IMR-90 (cell line): ENCODE measurements at regions not wholly inside any gene's neighbourhood (a gene's known extent, or its start where the extent isn't known, plus 50 kb on each side); places are given as distances from the start of the nearest gene placed in this dataset.

ENCODE experiments used
- ATAC-seq: fragments of 200-7000 bp; cut with Tn5 transposase; 2 replicates; pipeline ENCODE4 v1.9.1; 2020; ENCODE audit warnings: low read depth, mild to moderate bottlenecking, moderate library complexity
- BruUV-seq: library from RNA; stranded (reverse); fragments of 400-500 nt; replicated peaks from 2 replicates; lab custom pipeline; 2021; lab: Mats Ljungman, UMichigan
- CTCF ChIA-PET: fragments of 300-600 bp; formaldehyde crosslinking; extraction: SDS; loops from one replicate; lab custom pipeline; 2021; ENCODE audit warnings: antibody characterized with exemption; lab: Yijun Ruan, JAX
- POLR2A ChIA-PET: fragments of 300-600 bp; sonication (Branson Sonifier 250); formaldehyde crosslinking; loops from one replicate; lab custom pipeline; 2022; ENCODE audit warnings: antibody characterized with exemption; ENCODE audit not compliant: unreplicated experiment; lab: Charles Lee
- DNase-seq: peaks from one replicate; pipeline ENCODE4 v3.0.0; 2013
- H2AFZ ChIP-seq: replicated peaks from 2 replicates; pipeline ENCODE3; 2013; ENCODE audit warnings: low read length, mild to moderate bottlenecking; ENCODE audit not compliant: poor library complexity
- H2AK5ac ChIP-seq: 2 replicates; pipeline ENCODE4 v1.6.1; 2013; ENCODE audit warnings: low read depth, low read length, inconsistent platforms
- H2AK9ac ChIP-seq: replicated peaks from 2 replicates; pipeline ENCODE3; 2013; ENCODE audit warnings: mild to moderate bottlenecking, low read depth, low read length, moderate library complexity; ENCODE audit not compliant: poor library complexity
- H2BK120ac ChIP-seq: 2 replicates; pipeline ENCODE4 v1.6.1; 2013; ENCODE audit warnings: low read depth, low read length, inconsistent platforms
- H2BK15ac ChIP-seq: 3 replicates; pipeline ENCODE4 v1.6.1; 2013; ENCODE audit warnings: low read depth, low read length, inconsistent platforms
- H2BK20ac ChIP-seq: 2 replicates; pipeline ENCODE4 v1.6.1; 2013; ENCODE audit warnings: low read depth, mild to moderate bottlenecking, inconsistent platforms, low read length, moderate library complexity
- H2BK5ac ChIP-seq: 2 replicates; pipeline ENCODE4 v1.6.1; 2013; ENCODE audit warnings: mild to moderate bottlenecking, low read depth, low read length, inconsistent platforms; ENCODE audit not compliant: poor library complexity, severe bottlenecking
- H3K14ac ChIP-seq: replicated peaks from 2 replicates; pipeline ENCODE4 v1.6.1; 2013; ENCODE audit warnings: low read depth, low read length, inconsistent platforms
- H3K18ac ChIP-seq: 2 replicates; pipeline ENCODE4 v1.6.1; 2013; ENCODE audit warnings: low read depth, low read length, control low read depth
- H3K23ac ChIP-seq: 2 replicates; pipeline ENCODE4 v1.6.1; 2013; ENCODE audit warnings: low read depth, low read length, inconsistent platforms
- H3K27ac ChIP-seq: 2 replicates; pipeline ENCODE4 v1.5.1; 2013; ENCODE audit warnings: mild to moderate bottlenecking, control low read depth, low read length; ENCODE audit not compliant: insufficient read depth
- H3K27me3 ChIP-seq: 2 replicates; pipeline ENCODE4 v1.6.1; 2013; ENCODE audit warnings: low read length; ENCODE audit not compliant: control insufficient read depth, insufficient read depth
- H3K36me3 ChIP-seq: 2 replicates; pipeline ENCODE4 v1.6.1; 2013; ENCODE audit warnings: low read length, mixed read lengths; ENCODE audit not compliant: control insufficient read depth, insufficient read depth
- H3K4ac ChIP-seq: 2 replicates; pipeline ENCODE4 v1.6.1; 2013; ENCODE audit warnings: low read depth, low read length, inconsistent platforms
- H3K4me1 ChIP-seq: 2 replicates; pipeline ENCODE4 v1.6.1; 2013; ENCODE audit warnings: low read length, mixed read lengths; ENCODE audit not compliant: control insufficient read depth, insufficient read depth
- H3K4me2 ChIP-seq: 2 replicates; pipeline ENCODE4 v1.6.1; 2013; ENCODE audit warnings: low read depth, mild to moderate bottlenecking, control low read depth, low read length, moderate library complexity
- H3K4me3 ChIP-seq: 2 replicates; pipeline ENCODE4 v1.5.1; 2013; ENCODE audit warnings: low read depth, mild to moderate bottlenecking, control low read depth, low read length, moderate library complexity; ENCODE audit not compliant: insufficient read depth
- H3K56ac ChIP-seq: 2 replicates; pipeline ENCODE4 v1.6.1; 2013; ENCODE audit warnings: low read length, inconsistent platforms; ENCODE audit not compliant: insufficient read depth; ENCODE audit errors: extremely low read depth
- H3K79me1 ChIP-seq, 2 experiments: 2 replicates each; pipeline ENCODE4 v1.6.1; 2013; ENCODE audit warnings: low read length in 2 of 2, inconsistent platforms in 1 of 2, low read depth in 1 of 2
- H3K9ac ChIP-seq: 2 replicates; pipeline ENCODE4 v1.6.1; 2013; ENCODE audit warnings: low read depth, low read length, control low read depth
- H3K9me1 ChIP-seq: 2 replicates; pipeline ENCODE4 v1.6.1; 2013; ENCODE audit warnings: low read length, inconsistent platforms; ENCODE audit not compliant: insufficient read depth
- H3K9me3 ChIP-seq: 2 replicates; pipeline ENCODE4 v1.6.1; 2013; ENCODE audit warnings: low read length; ENCODE audit not compliant: control insufficient read depth, insufficient read depth
- H4K20me1 ChIP-seq: 2 replicates; pipeline ENCODE4 v1.6.1; 2013; ENCODE audit warnings: low read length, inconsistent platforms; ENCODE audit not compliant: insufficient read depth
- H4K5ac ChIP-seq: 2 replicates; pipeline ENCODE4 v1.6.1; 2013; ENCODE audit warnings: mild to moderate bottlenecking, low read depth, low read length, control low read depth
- H4K8ac ChIP-seq, 2 experiments: 2 replicates each; pipeline ENCODE4 v1.6.1; 2013; ENCODE audit warnings: low read depth in 2 of 2, low read length in 2 of 2, control low read depth in 1 of 2, inconsistent platforms in 1 of 2
- H4K91ac ChIP-seq: 2 replicates; pipeline ENCODE4 v1.6.1; 2013; ENCODE audit warnings: low read depth, low read length, inconsistent platforms; ENCODE audit not compliant: insufficient read depth
- BHLHE40 ChIP-seq: fragments of 150-350 bp; IDR thresholded peaks from 2 replicates; pipeline ENCODE4 v1.6.1; 2016; ENCODE audit warnings: mild to moderate bottlenecking, low read depth, low read length
- CTCF ChIP-seq: conservative IDR thresholded peaks from 2 replicates; pipeline ENCODE4 v1.5.1; 2012; ENCODE audit warnings: mild to moderate bottlenecking, low read depth, low read length, improper control_type of control experiment
- FOS ChIP-seq: fragments of 150-350 bp; IDR thresholded peaks from 2 replicates; pipeline ENCODE4 v1.6.1; 2016; ENCODE audit warnings: low read depth, low read length
- RCOR1 ChIP-seq: IDR thresholded peaks from 2 replicates; pipeline ENCODE4 v1.6.1; 2012; ENCODE audit warnings: mild to moderate bottlenecking, low read length, improper control_type of control experiment; ENCODE audit not compliant: insufficient replicate concordance
- WGBS, 2 experiments: methylation state at CpG; one replicate each; pipeline versions ENCODE4 v1.1.5 to v1.1.7; 2013; ENCODE audit warnings: missing lambda C conversion rate in 2 of 2; ENCODE audit not compliant: insufficient read length in 1 of 2; ENCODE audit errors: extremely low coverage in 2 of 2; 5-methylcytosine and 5-hydroxymethylcytosine counted together
- dilution Hi-C: fragments of 300-500 bp; cut with HindIII; formaldehyde crosslinking; loops from one replicate; pipeline ENCODE4 v1.14.3; 2018; ENCODE audit warnings: low sequenced_read_pairs; ENCODE audit not compliant: unreplicated experiment
- in situ Hi-C: fragments of 300-500 bp; cut with MboI; formaldehyde crosslinking; loops from 3 replicates; pipeline ENCODE4 v1.14.3; 2019; ENCODE audit warnings: low sequenced_read_pairs, inconsistent platforms, mixed read lengths
- intact Hi-C: fragments of 100-400 bp; cut with micrococcal nuclease; formaldehyde crosslinking; loops from 2 replicates; pipeline ENCODE4 v1.10.0; 2022
- TF ChIP-seq, protein P1 (sequence below): fragments of 150-350 bp; IDR thresholded peaks from 2 replicates; pipeline ENCODE4 v1.6.1; 2017; ENCODE audit warnings: mild to moderate bottlenecking, antibody characterized with exemption, low read length, low read depth
- TF ChIP-seq, protein P2 (sequence below): fragments of 150-350 bp; IDR thresholded peaks from 2 replicates; pipeline ENCODE4 v1.6.1; 2016; ENCODE audit warnings: low read depth, mild to moderate bottlenecking, low read length, moderate library complexity, borderline replicate concordance

GRCh38 chr14:82239223-82239622, 705.6 kb upstream of the SEL1L start:
- in situ Hi-C loops (no loop called here), dilution Hi-C loops (no loop called here), intact Hi-C loops (no loop called here)
- Histone ChIP-seq H3K27ac (no peak overlapping the region), H3K18ac (no peak overlapping the region), H4K8ac (no peak overlapping the region), H4K20me1 (no peaks in the 10 kb centered on the region), H3K4me3 (no peak overlapping the region), H2AFZ (no peak overlapping the region), H3K36me3 (no peaks in the 10 kb centered on the region), H3K14ac (no peak overlapping the region), H2BK20ac (no peak overlapping the region), H3K9me3 (peaks cover 2% of the 10 kb centered on the region; the same call in 1 of the 2 replicates), H2BK5ac (no peak overlapping the region), H3K9ac (no peak overlapping the region), H2BK120ac (no peak overlapping the region), H3K4ac (no peak overlapping the region), H3K79me1 (no peaks in the 10 kb centered on the region), H3K56ac (no peak overlapping the region), H3K4me2 (no peak overlapping the region), H3K9me1 (no peaks in the 10 kb centered on the region), H3K27me3 (no peaks in the 10 kb centered on the region), H2AK9ac (no peak overlapping the region), H3K23ac (no peak overlapping the region), H2BK15ac (no peak overlapping the region), H2AK5ac (no peak overlapping the region), H3K4me1 (no peaks in the 10 kb centered on the region), H4K91ac (no peak overlapping the region), H4K5ac (no peak overlapping the region)
- POLR2A ChIA-PET: no interaction called here
- DNase-seq (no peak), ATAC-seq (no peak)
- WGBS, 2 experiments: 0% methylated on average over 1 of the region's 7 CpGs; no CpG with 5 or more reads in 1 of the 2 experiments
- TF ChIP-seq CTCF (no peak), BHLHE40 (no peak), FOS (no peak), RCOR1 (no peak)
- TF ChIP-seq, protein P1, sequence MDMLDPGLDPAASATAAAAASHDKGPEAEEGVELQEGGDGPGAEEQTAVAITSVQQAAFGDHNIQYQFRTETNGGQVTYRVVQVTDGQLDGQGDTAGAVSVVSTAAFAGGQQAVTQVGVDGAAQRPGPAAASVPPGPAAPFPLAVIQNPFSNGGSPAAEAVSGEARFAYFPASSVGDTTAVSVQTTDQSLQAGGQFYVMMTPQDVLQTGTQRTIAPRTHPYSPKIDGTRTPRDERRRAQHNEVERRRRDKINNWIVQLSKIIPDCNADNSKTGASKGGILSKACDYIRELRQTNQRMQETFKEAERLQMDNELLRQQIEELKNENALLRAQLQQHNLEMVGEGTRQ: no peak
- TF ChIP-seq, protein P2, sequence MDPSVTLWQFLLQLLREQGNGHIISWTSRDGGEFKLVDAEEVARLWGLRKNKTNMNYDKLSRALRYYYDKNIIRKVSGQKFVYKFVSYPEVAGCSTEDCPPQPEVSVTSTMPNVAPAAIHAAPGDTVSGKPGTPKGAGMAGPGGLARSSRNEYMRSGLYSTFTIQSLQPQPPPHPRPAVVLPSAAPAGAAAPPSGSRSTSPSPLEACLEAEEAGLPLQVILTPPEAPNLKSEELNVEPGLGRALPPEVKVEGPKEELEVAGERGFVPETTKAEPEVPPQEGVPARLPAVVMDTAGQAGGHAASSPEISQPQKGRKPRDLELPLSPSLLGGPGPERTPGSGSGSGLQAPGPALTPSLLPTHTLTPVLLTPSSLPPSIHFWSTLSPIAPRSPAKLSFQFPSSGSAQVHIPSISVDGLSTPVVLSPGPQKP: no peak
- CTCF ChIA-PET: no interaction called here
- BruUV-seq: no TSS peak
